Liver (tissue), 7 donors: ENCODE measurements at regions not wholly inside any gene's neighbourhood (a gene's known extent, or its start where the extent isn't known, plus 50 kb on each side); places are given as distances from the start of the nearest gene placed in this dataset.
A peak's percentile ranks its signal among the peaks of the same experiment; 100 is the strongest.

Source experiments
- DNase-seq: peaks from one replicate; pipeline ENCODE4 v3.0.0-alpha.2; 2017; ENCODE audit warnings: low spot score
- H3K27ac ChIP-seq, 2 donors: one replicate each; pipeline ENCODE4 v1.7.0; 2013; ENCODE audit warnings: inconsistent platforms in 2 of 2, low read length in 2 of 2, control low read depth in 1 of 2, low read depth in 1 of 2, mild to moderate bottlenecking in 1 of 2
- H3K27me3 ChIP-seq, 4 donors: one replicate each; pipeline versions ENCODE4 v1.6.1 to v1.7.0; 2013; ENCODE audit warnings: low read length in 3 of 4, inconsistent platforms in 1 of 4, mild to moderate bottlenecking in 1 of 4, moderate library complexity in 1 of 4; ENCODE audit not compliant: control insufficient read depth in 4 of 4, insufficient read depth in 4 of 4
- H3K36me3 ChIP-seq, 4 donors: one replicate each; pipeline versions ENCODE4 v1.6.1 to v1.7.0; 2013; ENCODE audit warnings: low read length in 3 of 4, mild to moderate bottlenecking in 3 of 4, low read depth in 1 of 4, moderate library complexity in 1 of 4; ENCODE audit not compliant: control insufficient read depth in 4 of 4, insufficient read depth in 3 of 4
- H3K4me1 ChIP-seq, 4 donors: one replicate each; pipeline versions ENCODE4 v1.6.1 to v1.7.0; 2013; ENCODE audit warnings: low read length in 3 of 4, mild to moderate bottlenecking in 3 of 4, moderate library complexity in 1 of 4; ENCODE audit not compliant: control insufficient read depth in 4 of 4, insufficient read depth in 4 of 4
- H3K4me3 ChIP-seq, 3 donors: one replicate each; pipeline versions ENCODE4 v1.6.1 to v1.7.0; 2013; ENCODE audit warnings: low read length in 3 of 3, control low read depth in 1 of 3, low read depth in 1 of 3, mild to moderate bottlenecking in 1 of 3
- H3K9ac ChIP-seq, 2 donors: one replicate each; pipeline ENCODE4 v1.7.0; 2013; ENCODE audit warnings: low read length in 2 of 2, mild to moderate bottlenecking in 2 of 2, moderate library complexity in 2 of 2, control low read depth in 1 of 2, low read depth in 1 of 2
- H3K9me3 ChIP-seq, 4 donors: one replicate each; pipeline versions ENCODE4 v1.6.1 to v1.7.0; 2013; ENCODE audit warnings: low read length in 3 of 4; ENCODE audit not compliant: control insufficient read depth in 4 of 4
- EGR1 ChIP-seq, 2 donors: IDR thresholded peaks; 2 replicates each; pipeline ENCODE4 v1.6.1; 2016 to 2018; ENCODE audit warnings: antibody characterized with exemption in 2 of 2, low read depth in 2 of 2
- FOXA1 ChIP-seq: IDR thresholded peaks from 2 replicates; pipeline ENCODE4 v1.6.1; 2016; ENCODE audit warnings: antibody characterized with exemption
- FOXA2 ChIP-seq: IDR thresholded peaks from 2 replicates; pipeline ENCODE4 v1.6.1; 2016; ENCODE audit warnings: antibody characterized with exemption
- HNF4A ChIP-seq, 2 donors: conservative IDR thresholded peaks; 2 replicates each; pipeline ENCODE4 v1.6.1; 2016; ENCODE audit warnings: antibody characterized with exemption in 2 of 2, mild to moderate bottlenecking in 2 of 2
- HNF4G ChIP-seq: IDR thresholded peaks from 2 replicates; pipeline ENCODE4 v1.6.1; 2016; ENCODE audit warnings: antibody characterized with exemption
- JUND ChIP-seq, 2 donors: IDR thresholded peaks; 2 replicates each; pipeline ENCODE4 v1.6.1; 2016; ENCODE audit warnings: antibody characterized with exemption in 2 of 2
- MAX ChIP-seq: IDR thresholded peaks from 2 replicates; pipeline ENCODE4 v1.6.1; 2016; ENCODE audit warnings: antibody characterized with exemption
- NR2F2 ChIP-seq: IDR thresholded peaks from 2 replicates; pipeline ENCODE4 v1.6.1; 2016; ENCODE audit warnings: antibody characterized with exemption
- REST ChIP-seq: IDR thresholded peaks from 2 replicates; pipeline ENCODE4 v1.6.1; 2016; ENCODE audit warnings: antibody characterized with exemption, mild to moderate bottlenecking
- RXRA ChIP-seq, 2 donors: IDR thresholded peaks; 2 replicates each; pipeline ENCODE4 v1.6.1; 2017 to 2018; ENCODE audit warnings: antibody characterized with exemption in 2 of 2, mild to moderate bottlenecking in 1 of 2
- SP1 ChIP-seq: IDR thresholded peaks from 2 replicates; pipeline ENCODE4 v1.6.1; 2018; ENCODE audit warnings: antibody characterized with exemption, mild to moderate bottlenecking
- TAF1 ChIP-seq: conservative IDR thresholded peaks from 2 replicates; pipeline ENCODE4 v1.6.1; 2016; ENCODE audit warnings: antibody characterized with exemption, mild to moderate bottlenecking
- ZBTB33 ChIP-seq: IDR thresholded peaks from 2 replicates; pipeline ENCODE4 v1.6.1; 2016; ENCODE audit warnings: antibody characterized with exemption
- WGBS: extraction: QIAGEN DNeasy Blood & Tissue Kit; methylation state at CpG from one replicate; pipeline ENCODE4 v1.1.7; 2013; 5-methylcytosine and 5-hydroxymethylcytosine counted together
- donor health status: healthy.
- donor health status: healthy.
- donor health status: healthy.
- donor health status: healthy.

- DNase-seq = no peak
- WGBS = 94% methylated on average over 3 of the region's 3 CpGs
- H3K36me3 ChIP-seq = no peaks in the 10 kb centered on the region
- peaks cover 0 to 6% (median 0%) of the 10 kb centered on the region in 4 donors for H3K4me1 ChIP-seq
- H3K4me3 ChIP-seq = no peak overlapping the region
- H3K9me3 ChIP-seq = no peaks in the 10 kb centered on the region
- no peak overlapping the region for H3K27ac ChIP-seq
- TF ChIP-seq NR2F2 (no peak), HNF4A (conservative IDR thresholded peaks at IDR 0.05) (no peak), HNF4G (no peak), ZBTB33 (no peak), RXRA (IDR thresholded peaks at IDR 0.05) (no peak), FOXA1 (no peak)
- no peaks in the 10 kb centered on the region for H3K27me3 ChIP-seq
- no peak overlapping the region for H3K9ac ChIP-seq
Observed at GRCh38 chr5:62695274-62695673, 116.7 kb downstream of the LRRC70 start.

GRCh38 chr5:62692946-62693713 lies 114.5 kb downstream of the LRRC70 start:
- H3K27ac ChIP-seq = no peak overlapping the region
- H3K27me3 ChIP-seq = no peaks in the 10 kb centered on the region
- 86% methylated on average over 5 of the region's 5 CpGs for WGBS
- TF ChIP-seq EGR1 (IDR thresholded peaks at IDR 0.05; ENCODE audit: low read depth in 2 of 2) = no peak
- TF ChIP-seq TAF1 = no peak
- no peak for TF ChIP-seq FOXA1
- no peak overlapping the region for H3K9ac ChIP-seq
- no peaks in the 10 kb centered on the region for H3K9me3 ChIP-seq
- no peak overlapping the region for H3K4me3 ChIP-seq
- H3K4me1 ChIP-seq = peaks cover 0 to 7% (median 0%) of the 10 kb centered on the region in 4 donors
- no peak for DNase-seq
- no peaks in the 10 kb centered on the region for H3K36me3 ChIP-seq

GRCh38 chr5:62691946-62692345 lies 113.3 kb downstream of the LRRC70 start:
- Histone ChIP-seq H3K4me1 (peaks cover 0 to 7% (median 0%) of the 10 kb centered on the region in 4 donors), H3K9me3 (no peaks in the 10 kb centered on the region), H3K4me3 (no peak overlapping the region), H3K27ac (no peak overlapping the region), H3K9ac (no peak overlapping the region), H3K27me3 (no peaks in the 10 kb centered on the region), H3K36me3 (no peaks in the 10 kb centered on the region)
- no peak for TF ChIP-seq HNF4A (conservative IDR thresholded peaks at IDR 0.05)
- TF ChIP-seq FOXA1 = no peak
- TF ChIP-seq NR2F2 = no peak
- DNase-seq = no peak
- 94% methylated on average over 3 of the region's 3 CpGs for WGBS

GRCh38 chr5:62690421-62690820 lies 111.8 kb downstream of the LRRC70 start:
- Histone ChIP-seq H3K36me3 (no peaks in the 10 kb centered on the region), H3K4me3 (no peak overlapping the region), H3K9me3 (no peaks in the 10 kb centered on the region), H3K27me3 (no peaks in the 10 kb centered on the region), H3K9ac (no peak overlapping the region), H3K4me1 (peaks cover 0 to 7% (median 0%) of the 10 kb centered on the region in 4 donors), H3K27ac (peak overlapping the region in 1 of 2 donors; percentile 11)
- TF ChIP-seq REST (no peak), FOXA2 (no peak), MAX (no peak), EGR1 (IDR thresholded peaks at IDR 0.05; ENCODE audit: low read depth in 2 of 2) (no peak), JUND (IDR thresholded peaks at IDR 0.05) (no peak), SP1 (no peak)
- no peak for DNase-seq
- 77% methylated on average over 6 of the region's 6 CpGs for WGBS
